Ovary (tissue), 7 donors: ENCODE measurements at regions not wholly inside any gene's neighbourhood (a gene's known extent, or its start where the extent isn't known, plus 50 kb on each side); places are given as distances from the start of the nearest gene placed in this dataset.

Experiments
- DNase-seq, 5 donors: peaks; one replicate each; pipeline ENCODE4 v3.0.0-alpha.2; 2019 to 2020
- H3K27ac ChIP-seq, 2 donors: fragments of 200-600 bp; one replicate each; pipeline versions ENCODE4 v1.5.1 to v1.8.0; 2019 to 2022
- H3K27me3 ChIP-seq: fragments of 200-600 bp; one replicate; pipeline ENCODE4 v1.8.0; 2022
- H3K36me3 ChIP-seq: fragments of 200-600 bp; sonication (generic); one replicate; pipeline ENCODE4 v1.5.1; 2019
- H3K4me1 ChIP-seq: one replicate; pipeline ENCODE4 v1.8.1; 2013; ENCODE audit warnings: mild to moderate bottlenecking, moderate library complexity; ENCODE audit not compliant: insufficient read depth
- H3K4me3 ChIP-seq: fragments of 200-600 bp; sonication (generic); one replicate; pipeline ENCODE4 v1.5.1; 2017
- H3K9me3 ChIP-seq, 2 donors: fragments of 200-600 bp in 1 of 2; sonication (generic) in 1 of 2; one replicate each; pipeline versions ENCODE4 v1.5.1 to v1.8.1; 2013 to 2019; ENCODE audit warnings: mild to moderate bottlenecking in 1 of 2, moderate library complexity in 1 of 2
- EP300 ChIP-seq: sonication (generic); formaldehyde crosslinking; IDR thresholded peaks from one replicate; pipeline ENCODE4 v1.6.1; 2017; ENCODE audit warnings: antibody characterized with exemption
- POLR2A ChIP-seq: fragments of 450-650 bp; IDR thresholded peaks from one replicate; pipeline ENCODE4 v1.6.1; 2017; ENCODE audit warnings: antibody characterized with exemption, mild to moderate bottlenecking, moderate library complexity
- WGBS, 3 donors: extraction: QIAGEN DNeasy Blood & Tissue Kit in 1 of 3; methylation state at CpG; one replicate each; pipeline versions ENCODE4 v1.1.5 to v1.1.7; 2013 to 2017; 5-methylcytosine and 5-hydroxymethylcytosine counted together
- intact Hi-C, 4 donors: fragments of 100-400 bp; cut with DNase I; formaldehyde crosslinking; loops; one replicate each; pipeline versions ENCODE4 v1.11.0 to v1.15.1; 2022 to 2023
- TF ChIP-seq, protein P1 (sequence below), 3 donors: fragments of 450-650 bp in 2 of 3; fragments of 200-600 bp in 1 of 3; IDR thresholded peaks; one replicate each; pipeline versions ENCODE4 v1.5.1 to v1.8.0; 2016 to 2022; ENCODE audit warnings: antibody characterized with exemption in 3 of 3, mild to moderate bottlenecking in 1 of 3
- donor health status: DM: no; HTN: no; CAD: no; lungs with moderate emphysema.
- donor health status: DM: no; HTN: no; CAD: no.
- donor health status: Bipolar disorder and iron deficiency.
- donor health status: DM: no; HTN: no; CAD: no.
- donor health status: DM: yes; HTN: yes; CAD: no.

DNA sequence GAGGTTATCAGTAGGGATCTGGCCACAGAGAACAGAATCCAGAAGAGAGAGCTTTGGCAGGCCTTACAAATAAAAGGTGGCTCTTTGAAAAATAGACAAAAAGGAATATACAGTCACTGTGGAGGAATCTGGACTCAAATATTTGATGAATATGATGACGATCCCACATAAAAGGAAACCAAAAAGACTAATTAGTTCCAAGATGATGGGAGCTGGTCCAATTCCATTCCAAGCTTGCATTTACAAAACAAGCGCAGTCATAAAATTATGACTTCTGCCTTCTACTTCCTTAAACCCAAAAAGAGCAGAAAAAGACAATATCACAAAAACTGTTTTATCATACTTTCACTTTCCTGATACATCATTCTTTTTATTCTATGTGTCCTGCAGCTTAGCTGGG, 285.8 kb downstream of the DIPK2A start:
- WGBS, 3 donors: 45 to 58% (median 50%) methylated on average over 2 of the region's 2 CpGs
- Histone ChIP-seq H3K9me3 (no peaks in the 10 kb centered on the region), H3K36me3 (no peaks in the 10 kb centered on the region), H3K27me3 (no peaks in the 10 kb centered on the region), H3K4me3 (no peak overlapping the region), H3K27ac (no peak overlapping the region), H3K4me1 (no peaks in the 10 kb centered on the region)
- DNase-seq: no peak
- no peak for TF ChIP-seq EP300
- intact Hi-C loops: no loop called here

DNA sequence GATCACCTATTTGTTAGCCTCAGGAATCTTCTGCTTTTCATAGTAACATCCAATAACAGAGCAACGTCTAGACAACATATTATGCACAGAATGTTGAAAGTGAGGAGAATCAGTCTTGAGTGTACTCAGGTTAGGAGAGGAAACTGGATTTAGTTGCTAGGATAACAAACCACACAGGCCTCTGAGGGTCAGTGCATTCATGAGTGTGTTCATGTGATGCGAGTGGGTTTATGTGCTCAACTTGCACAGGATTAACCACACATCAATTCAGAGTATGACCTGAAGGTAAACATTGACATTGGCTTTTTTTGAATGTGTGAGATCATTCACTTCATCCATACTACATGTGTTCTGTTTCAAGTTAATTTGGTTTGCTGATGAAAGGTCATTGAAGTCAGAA, 287.6 kb downstream of the DIPK2A start:
- intact Hi-C loops: no loop called here
- TF ChIP-seq POLR2A: no peak
- Histone ChIP-seq H3K4me3 (no peak overlapping the region), H3K36me3 (no peaks in the 10 kb centered on the region), H3K9me3 (no peaks in the 10 kb centered on the region), H3K27me3 (no peaks in the 10 kb centered on the region), H3K4me1 (no peaks in the 10 kb centered on the region), H3K27ac (no peak overlapping the region)
- 90 to 99% (median 97%) methylated on average over 2 of the region's 2 CpGs for WGBS, 3 donors
- no peak for DNase-seq

DNA sequence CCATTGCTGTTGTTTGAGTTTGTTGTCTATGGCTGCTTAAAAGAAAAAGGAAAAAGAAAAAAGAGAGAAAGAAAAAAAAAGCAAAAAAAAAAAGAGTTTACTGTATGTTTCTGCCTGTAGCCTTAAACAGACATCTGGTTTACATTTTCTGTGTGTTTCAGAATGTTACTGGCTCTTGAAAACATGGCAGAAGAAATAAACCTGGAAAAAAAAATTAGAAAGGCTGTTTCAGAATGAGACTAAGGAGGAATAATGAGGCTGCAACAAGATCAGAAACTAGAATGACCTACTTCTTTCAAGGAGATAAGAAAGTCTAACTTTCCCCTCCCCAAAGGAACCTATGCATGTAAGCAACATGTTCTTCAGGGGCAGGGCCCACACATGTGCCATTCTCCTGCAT, 292.1 kb downstream of the DIPK2A start:
- intact Hi-C loops: no loop called here
- Histone ChIP-seq H3K27me3 (no peaks in the 10 kb centered on the region), H3K27ac (no peak overlapping the region), H3K4me1 (no peaks in the 10 kb centered on the region), H3K9me3 (no peaks in the 10 kb centered on the region), H3K4me3 (no peak overlapping the region), H3K36me3 (no peaks in the 10 kb centered on the region)
- no peak for TF ChIP-seq EP300
- TF ChIP-seq, protein P1, sequence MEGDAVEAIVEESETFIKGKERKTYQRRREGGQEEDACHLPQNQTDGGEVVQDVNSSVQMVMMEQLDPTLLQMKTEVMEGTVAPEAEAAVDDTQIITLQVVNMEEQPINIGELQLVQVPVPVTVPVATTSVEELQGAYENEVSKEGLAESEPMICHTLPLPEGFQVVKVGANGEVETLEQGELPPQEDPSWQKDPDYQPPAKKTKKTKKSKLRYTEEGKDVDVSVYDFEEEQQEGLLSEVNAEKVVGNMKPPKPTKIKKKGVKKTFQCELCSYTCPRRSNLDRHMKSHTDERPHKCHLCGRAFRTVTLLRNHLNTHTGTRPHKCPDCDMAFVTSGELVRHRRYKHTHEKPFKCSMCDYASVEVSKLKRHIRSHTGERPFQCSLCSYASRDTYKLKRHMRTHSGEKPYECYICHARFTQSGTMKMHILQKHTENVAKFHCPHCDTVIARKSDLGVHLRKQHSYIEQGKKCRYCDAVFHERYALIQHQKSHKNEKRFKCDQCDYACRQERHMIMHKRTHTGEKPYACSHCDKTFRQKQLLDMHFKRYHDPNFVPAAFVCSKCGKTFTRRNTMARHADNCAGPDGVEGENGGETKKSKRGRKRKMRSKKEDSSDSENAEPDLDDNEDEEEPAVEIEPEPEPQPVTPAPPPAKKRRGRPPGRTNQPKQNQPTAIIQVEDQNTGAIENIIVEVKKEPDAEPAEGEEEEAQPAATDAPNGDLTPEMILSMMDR (IDR thresholded peaks at IDR 0.05): no peak
- TF ChIP-seq POLR2A: no peak
- DNase-seq: no peak

DNA sequence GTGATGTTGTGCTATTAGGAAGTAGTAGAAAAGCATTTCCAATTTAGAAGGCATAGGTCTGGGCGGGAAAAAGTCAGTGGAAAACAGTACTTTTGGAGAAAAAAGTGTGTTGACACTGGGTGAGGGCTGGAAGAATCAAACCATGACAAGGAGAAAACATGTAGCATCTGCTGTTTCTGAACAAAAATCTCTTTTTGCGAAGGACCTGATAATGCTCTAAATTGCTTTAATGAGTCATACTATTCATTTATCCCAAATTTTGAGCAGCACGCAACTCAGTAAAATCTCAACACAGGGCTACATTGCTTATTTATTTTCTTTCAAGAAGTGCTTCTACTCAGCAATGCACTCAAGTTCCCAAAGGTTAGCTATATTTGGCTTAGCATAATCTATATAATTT, 292.7 kb downstream of the DIPK2A start:
- 15 to 32% (median 19%) methylated on average over 3 of the region's 3 CpGs for WGBS, 3 donors
- Histone ChIP-seq H3K27me3 (no peaks in the 10 kb centered on the region), H3K4me1 (no peaks in the 10 kb centered on the region), H3K4me3 (no peak overlapping the region), H3K27ac (no peak overlapping the region), H3K36me3 (no peaks in the 10 kb centered on the region), H3K9me3 (no peaks in the 10 kb centered on the region)
- TF ChIP-seq EP300 (no peak), POLR2A (no peak)
- TF ChIP-seq, protein P1 (IDR thresholded peaks at IDR 0.05): no peak
- intact Hi-C loops: no loop called here
- DNase-seq: no peak

DNA sequence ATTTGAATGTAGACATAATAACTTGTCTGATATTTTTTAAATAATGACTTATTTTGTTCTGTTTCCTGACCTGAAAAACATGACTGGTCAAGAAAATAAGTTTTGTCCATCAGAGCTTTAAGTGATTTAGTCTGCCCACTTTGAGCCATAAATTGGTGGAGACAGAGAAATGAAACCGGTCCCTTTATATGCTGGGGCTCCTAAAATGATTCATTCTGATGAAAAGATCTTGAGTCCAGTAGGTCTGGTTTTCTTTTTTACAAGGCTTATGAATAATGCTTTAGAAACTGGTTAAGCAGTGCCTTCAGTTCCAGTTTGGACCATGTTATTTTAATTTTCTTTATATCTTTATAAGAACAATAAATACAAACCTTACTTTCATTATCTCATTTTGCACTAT, 293.2 kb downstream of the DIPK2A start:
- TF ChIP-seq, protein P1 (IDR thresholded peaks at IDR 0.05): no peak
- TF ChIP-seq EP300 (no peak), POLR2A (no peak)
- DNase-seq: no peak
- intact Hi-C loops: no loop called here

More for the DNA sequence above, 293.2 kb downstream of the DIPK2A start:
- Histone ChIP-seq H3K4me3 (no peak overlapping the region), H3K36me3 (no peaks in the 10 kb centered on the region), H3K4me1 (no peaks in the 10 kb centered on the region), H3K9me3 (no peaks in the 10 kb centered on the region), H3K27ac (no peak overlapping the region), H3K27me3 (no peaks in the 10 kb centered on the region)
- WGBS, 3 donors: 4 to 18% (median 13%) methylated on average over 1 of the region's 1 CpG
